ENCODE measurements at regions not wholly inside any gene's neighbourhood (a gene's known extent, or its start where the extent isn't known, plus 50 kb on each side); places are given as distances from the start of the nearest gene placed in this dataset.

- no peak for ATAC-seq (ENCODE audit: low read depth)
- no peak overlapping the region for H3K14ac ChIP-seq (replicated peaks; ENCODE audit: low read depth, low read length)
- no peak overlapping the region for H2BK20ac ChIP-seq (ENCODE audit: low read depth, low read length)
- TF ChIP-seq CEBPB (IDR thresholded peaks at IDR 0.05; ENCODE audit: low read depth, low read length) (no peak), ELK1 (IDR thresholded peaks at IDR 0.05; ENCODE audit: borderline replicate concordance, low read depth, low read length) (no peak), MAZ (IDR thresholded peaks at IDR 0.05; ENCODE audit: borderline replicate concordance, low read depth, low read length) (no peak), USF2 (IDR thresholded peaks at IDR 0.05; ENCODE audit: low read depth, low read length) (no peak), RAD21 (IDR thresholded peaks at IDR 0.05; ENCODE audit: low read length) (no peak), RCOR1 (IDR thresholded peaks at IDR 0.05; ENCODE audit: insufficient replicate concordance, low read length) (no peak), CHD1 (IDR thresholded peaks at IDR 0.05; ENCODE audit: low read depth, low read length) (no peak), MAFK (IDR thresholded peaks at IDR 0.05; ENCODE audit: low read depth, low read length) (no peak), NFE2L2 (IDR thresholded peaks at IDR 0.05; ENCODE audit: low read depth, low read length) (no peak), POLR2A (IDR thresholded peaks at IDR 0.05; ENCODE audit: low read depth, low read length) (no peak), CTCF (conservative IDR thresholded peaks at IDR 0.05; ENCODE audit: low read depth, low read length) (no peak)
- H2AFZ ChIP-seq (replicated peaks; ENCODE audit: low read length, poor library complexity), result no peak overlapping the region
- no peak overlapping the region for H3K23ac ChIP-seq (ENCODE audit: low read depth, low read length)
- no peak overlapping the region for H2BK120ac ChIP-seq (ENCODE audit: low read depth, low read length)
- intact Hi-C loops (cut with micrococcal nuclease), result no loop called here
- ChIA-PET CTCF (no interaction called here), POLR2A (ENCODE audit: unreplicated experiment) (no interaction called here)
- H4K8ac ChIP-seq (ENCODE audit: low read depth in 2 of 2, low read length in 2 of 2), result no peak overlapping the region
- in situ Hi-C loops (cut with MboI; ENCODE audit: low sequenced_read_pairs), result no loop called here
- H3K36me3 ChIP-seq (ENCODE audit: control insufficient read depth, insufficient read depth, low read length), result no peaks in the 10 kb centered on the region
- no TSS peak for BruUV-seq (replicated peaks)
- H2BK15ac ChIP-seq (ENCODE audit: low read depth, low read length), result no peak overlapping the region
- no peak overlapping the region for H3K4me2 ChIP-seq (ENCODE audit: low read depth, low read length)
- no peak overlapping the region for H3K56ac ChIP-seq (ENCODE audit: extremely low read depth, insufficient read depth, low read length)
- H3K4me3 ChIP-seq (ENCODE audit: insufficient read depth, low read depth, low read length), result no peak overlapping the region
- no peak overlapping the region for H3K4ac ChIP-seq (ENCODE audit: low read depth, low read length)
- no peak overlapping the region for H3K9ac ChIP-seq (ENCODE audit: low read depth, low read length)
- no peak overlapping the region for H4K5ac ChIP-seq (ENCODE audit: low read depth, low read length)
- H4K20me1 ChIP-seq (ENCODE audit: insufficient read depth, low read length), result no peaks in the 10 kb centered on the region
- H3K9me3 ChIP-seq (ENCODE audit: control insufficient read depth, insufficient read depth, low read length), result no peaks in the 10 kb centered on the region
- no peak overlapping the region for H2AK9ac ChIP-seq (replicated peaks; ENCODE audit: low read depth, low read length, poor library complexity)
- no peaks in the 10 kb centered on the region for H3K9me1 ChIP-seq (ENCODE audit: insufficient read depth, low read length)
- dilution Hi-C loops (cut with HindIII; ENCODE audit: low sequenced_read_pairs, unreplicated experiment), result no loop called here
- H4K91ac ChIP-seq (ENCODE audit: insufficient read depth, low read depth, low read length), result no peak overlapping the region
- no peaks in the 10 kb centered on the region for H3K79me1 ChIP-seq (ENCODE audit: low read depth in 1 of 2, low read length in 2 of 2)
- no peak overlapping the region for H2BK5ac ChIP-seq (ENCODE audit: low read depth, low read length, poor library complexity, severe bottlenecking)
- peaks cover 1% of the 10 kb centered on the region; the same call in 1 of the 2 replicates for H3K27me3 ChIP-seq (ENCODE audit: control insufficient read depth, insufficient read depth, low read length)
- no CpG with 5 or more reads among the region's 1 CpG for WGBS, 2 experiments (ENCODE audit: extremely low coverage in 2 of 2, insufficient read length in 1 of 2)
- no peak overlapping the region for H3K27ac ChIP-seq (ENCODE audit: insufficient read depth, low read length)
- no peaks in the 10 kb centered on the region for H3K4me1 ChIP-seq (ENCODE audit: control insufficient read depth, insufficient read depth, low read length)
- H3K18ac ChIP-seq (ENCODE audit: low read depth, low read length), result no peak overlapping the region
- H2AK5ac ChIP-seq (ENCODE audit: low read depth, low read length), result no peak overlapping the region
- DNase-seq, result no peak
Observed at GRCh38 chr10:62893036-62893435, 76.9 kb upstream of the EGR2 start.

Data from IMR-90 (cell line).